Left ventricle myocardium inferior (tissue), 1 donor: ENCODE measurements at regions not wholly inside any gene's neighbourhood (a gene's known extent, or its start where the extent isn't known, plus 50 kb on each side); places are given as distances from the start of the nearest gene placed in this dataset.
"Not testable (repeated sequence)": the region's sequence is repeated elsewhere in the genome, so short reads cannot be mapped to it uniquely, and the experiment has no call there.

Experiments used
- DNase-seq: peaks from one replicate; pipeline ENCODE4 v3.0.0-alpha.2; 2020
- H3K27ac ChIP-seq: fragments of 200-600 bp; replicated peaks from 2 replicates; pipeline ENCODE4 v1.8.0; 2021
- H3K27me3 ChIP-seq: fragments of 200-600 bp; 2 replicates; pipeline ENCODE4 v1.8.0; 2021; ENCODE audit warnings: low read depth
- H3K36me3 ChIP-seq: fragments of 200-600 bp; 2 replicates; pipeline ENCODE4 v1.8.0; 2021
- H3K4me1 ChIP-seq: fragments of 200-600 bp; 2 replicates; pipeline ENCODE4 v1.8.0; 2021
- H3K4me3 ChIP-seq: fragments of 200-600 bp; 2 replicates; pipeline ENCODE4 v1.8.0; 2021; ENCODE audit warnings: mild to moderate bottlenecking, moderate library complexity
- H3K9me3 ChIP-seq: fragments of 200-600 bp; replicated peaks from 2 replicates; pipeline ENCODE4 v1.8.0; 2021
- CTCF ChIP-seq: fragments of 200-600 bp; IDR thresholded peaks from 2 replicates; pipeline ENCODE4 v1.8.0; 2021; ENCODE audit warnings: antibody characterized with exemption, mild to moderate bottlenecking, borderline replicate concordance
- intact Hi-C: fragments of 100-400 bp; cut with micrococcal nuclease; formaldehyde crosslinking; loops from one replicate; pipeline ENCODE4 v1.11.0; 2022
- donor health status: DM: no; HTN: yes; CAD: no; lungs with severe emphysema.

DNA sequence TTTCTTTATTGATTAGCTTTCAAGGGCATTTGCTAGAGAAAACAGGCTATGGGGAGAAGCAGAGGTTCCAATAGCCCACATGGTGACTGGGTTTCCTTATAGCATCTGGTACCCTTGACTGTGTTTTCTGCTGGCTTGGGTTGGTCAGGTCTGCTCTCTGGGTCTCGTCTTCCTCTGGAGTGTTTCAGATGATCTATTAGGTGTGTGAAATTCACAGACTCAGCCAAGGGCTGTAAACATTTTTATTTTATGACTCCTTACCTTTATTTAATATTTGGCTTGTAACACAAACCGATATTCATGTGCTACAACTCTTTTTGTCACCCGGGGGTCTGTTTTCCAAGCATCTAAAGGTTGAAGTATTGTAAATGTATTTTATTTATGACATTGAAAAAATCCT is 338.9 kb downstream of the GADD45G start:
- H3K27me3 ChIP-seq, result no peaks in the 10 kb centered on the region
- intact Hi-C loops, result no loop called here
- DNase-seq, result no peak
- TF ChIP-seq CTCF, result no peak
- H3K36me3 ChIP-seq, result no peaks in the 10 kb centered on the region
- H3K4me1 ChIP-seq, result peaks cover 10% of the 10 kb centered on the region
- no peak overlapping the region for H3K4me3 ChIP-seq
- H3K27ac ChIP-seq, result no peak overlapping the region
- no peaks in the 10 kb centered on the region for H3K9me3 ChIP-seq

DNA sequence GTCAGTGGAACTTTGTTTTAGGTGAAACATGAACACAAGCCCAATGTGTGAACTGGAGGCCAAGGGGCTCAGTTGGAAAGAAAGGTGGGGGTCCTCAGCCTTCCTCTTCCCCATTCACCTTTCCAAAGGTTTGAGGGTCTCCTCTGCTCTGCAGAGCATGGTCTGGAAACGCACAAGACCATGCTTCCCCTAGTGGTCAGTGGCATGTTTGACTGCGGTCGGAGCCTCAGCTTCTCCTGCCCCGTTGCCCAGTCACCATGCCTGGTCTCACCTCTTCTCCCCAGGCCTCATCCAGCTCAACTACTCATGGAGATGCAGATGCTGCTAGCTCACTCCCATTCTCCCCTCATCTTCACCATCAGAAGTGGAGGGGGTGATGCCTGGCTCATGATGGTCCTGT is 340.3 kb downstream of the GADD45G start:
- H3K27me3 ChIP-seq, result no peaks in the 10 kb centered on the region
- no peak overlapping the region for H3K4me3 ChIP-seq
- no peaks in the 10 kb centered on the region for H3K36me3 ChIP-seq
- H3K4me1 ChIP-seq, result peaks cover 10% of the 10 kb centered on the region
- peak; percentile 28 for TF ChIP-seq CTCF
- DNase-seq, result no peak
- intact Hi-C loops, result no loop called here
- H3K9me3 ChIP-seq, result no peaks in the 10 kb centered on the region
- H3K27ac ChIP-seq, result no peak overlapping the region

GRCh38 chr9:89946741-89947140 is 341.9 kb downstream of the GADD45G start:
- Histone ChIP-seq H3K4me1 (peaks cover 6% of the 10 kb centered on the region), H3K27me3 (no peaks in the 10 kb centered on the region), H3K4me3 (no peak overlapping the region), H3K27ac (no peak overlapping the region), H3K36me3 (no peaks in the 10 kb centered on the region), H3K9me3 (no peaks in the 10 kb centered on the region)
- intact Hi-C loops, result no loop called here
- no peak for DNase-seq
- TF ChIP-seq CTCF, result no peak

DNA sequence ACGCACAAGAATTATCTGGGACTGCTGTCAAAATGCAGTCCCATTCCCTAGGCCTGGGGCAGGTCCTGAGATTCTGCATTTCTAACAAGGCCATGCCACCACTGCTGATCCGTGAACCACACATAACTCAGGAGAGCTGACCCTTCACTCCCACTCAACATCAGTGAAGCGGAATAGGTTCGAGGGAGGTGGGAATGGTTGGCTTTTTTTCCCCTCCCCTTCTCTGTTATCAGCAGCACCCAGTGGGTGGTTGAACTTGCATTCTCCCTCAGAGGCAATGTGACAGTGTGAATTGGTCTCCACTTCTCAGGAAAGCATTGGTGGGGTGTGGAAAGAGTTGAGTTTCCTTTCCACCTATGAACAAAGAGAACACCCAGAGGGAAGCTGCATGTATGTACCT is 344.3 kb downstream of the GADD45G start:
- no peak for TF ChIP-seq CTCF
- H3K36me3 ChIP-seq, result no peaks in the 10 kb centered on the region
- H3K27ac ChIP-seq, result no peak overlapping the region
- no peaks in the 10 kb centered on the region for H3K27me3 ChIP-seq
- no peaks in the 10 kb centered on the region for H3K9me3 ChIP-seq
- peaks cover 5% of the 10 kb centered on the region for H3K4me1 ChIP-seq
- intact Hi-C loops, result no loop called here
- DNase-seq, result no peak
- no peak overlapping the region for H3K4me3 ChIP-seq

- H3K27me3 ChIP-seq, result no peaks in the 10 kb centered on the region
- TF ChIP-seq CTCF, result no peak
- peaks cover 9% of the 10 kb centered on the region for H3K4me1 ChIP-seq
- H3K36me3 ChIP-seq, result no peaks in the 10 kb centered on the region
- H3K27ac ChIP-seq, result no peak overlapping the region
- no peak overlapping the region for H3K4me3 ChIP-seq
- intact Hi-C loops, result no loop called here
- no peaks in the 10 kb centered on the region for H3K9me3 ChIP-seq
- no peak for DNase-seq
Observed at GRCh38 chr9:89951675-89952074, 346.9 kb downstream of the GADD45G start.

- DNase-seq, result no peak
- Histone ChIP-seq H3K27ac (no peak overlapping the region), H3K9me3 (no peaks in the 10 kb centered on the region), H3K4me1 (peaks cover 9% of the 10 kb centered on the region), H3K27me3 (no peaks in the 10 kb centered on the region), H3K36me3 (no peaks in the 10 kb centered on the region), H3K4me3 (no peak overlapping the region)
- no peak for TF ChIP-seq CTCF
- intact Hi-C loops, result no loop called here
Observed at GRCh38 chr9:89952401-89952800, 347.6 kb downstream of the GADD45G start.

- intact Hi-C loops, H3K9me3 ChIP-seq, H3K4me3 ChIP-seq, DNase-seq, H3K4me1 ChIP-seq, H3K27me3 ChIP-seq, H3K27ac ChIP-seq, H3K36me3 ChIP-seq: not testable (repeated sequence)
Observed at GRCh38 chr9:89953263-89953662, 348.5 kb downstream of the GADD45G start.
